OCI-LY7 (cell line): ENCODE measurements at regions not wholly inside any gene's neighbourhood (a gene's known extent, or its start where the extent isn't known, plus 50 kb on each side); places are given as distances from the start of the nearest gene placed in this dataset.

Experiments used
- CTCF ChIP-seq: fragments of 200-600 bp; sonication (generic); conservative IDR thresholded peaks from 2 replicates; pipeline ENCODE4 v1.5.1; 2014; ENCODE audit warnings: mild to moderate bottlenecking, antibody characterized with exemption, low read length, moderate library complexity, mixed read lengths
- EZH2phosphoT487 ChIP-seq: fragments of 200-600 bp; sonication (generic); IDR thresholded peaks from 2 replicates; pipeline ENCODE4 v1.6.1; 2018; ENCODE audit warnings: low read depth, borderline replicate concordance, mild to moderate bottlenecking, mixed run types, antibody characterized with exemption, low read length, moderate library complexity, mixed read lengths

GRCh38 chr20:50434653-50435396 lies 75.4 kb upstream of the PTPN1 start:
- TF ChIP-seq CTCF, result no peak
- TF ChIP-seq EZH2phosphoT487, result no peak
